HL-60/S4 (cell line): ENCODE measurements at regions not wholly inside any gene's neighbourhood (a gene's known extent, or its start where the extent isn't known, plus 50 kb on each side); places are given as distances from the start of the nearest gene placed in this dataset.

Source experiments
- in situ Hi-C: fragments of 300-500 bp; cut with MboI; formaldehyde crosslinking; loops from 2 replicates; pipeline ENCODE4 v1.14.3; 2022; ENCODE audit warnings: low sequenced_read_pairs

DNA sequence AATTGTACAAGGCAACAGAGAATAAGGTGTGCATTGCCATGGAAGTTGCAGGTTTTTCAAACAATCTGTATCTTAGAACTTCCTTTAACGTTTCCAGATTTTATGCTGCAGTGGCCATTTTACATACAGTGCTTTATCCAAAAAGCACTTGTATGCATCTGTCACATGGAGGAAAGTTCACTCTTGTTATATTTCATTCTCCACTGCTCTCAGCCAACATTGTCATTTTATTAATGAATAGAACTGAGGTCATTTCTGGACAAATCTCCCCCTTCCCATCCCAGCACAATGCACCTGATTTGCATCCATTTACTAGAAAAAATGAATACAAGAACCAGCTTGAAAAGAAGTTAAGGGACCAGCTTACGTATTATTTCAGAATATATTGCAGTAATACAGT is 342.0 kb downstream of the USP25 start:
- in situ Hi-C loops = no loop called here

DNA sequence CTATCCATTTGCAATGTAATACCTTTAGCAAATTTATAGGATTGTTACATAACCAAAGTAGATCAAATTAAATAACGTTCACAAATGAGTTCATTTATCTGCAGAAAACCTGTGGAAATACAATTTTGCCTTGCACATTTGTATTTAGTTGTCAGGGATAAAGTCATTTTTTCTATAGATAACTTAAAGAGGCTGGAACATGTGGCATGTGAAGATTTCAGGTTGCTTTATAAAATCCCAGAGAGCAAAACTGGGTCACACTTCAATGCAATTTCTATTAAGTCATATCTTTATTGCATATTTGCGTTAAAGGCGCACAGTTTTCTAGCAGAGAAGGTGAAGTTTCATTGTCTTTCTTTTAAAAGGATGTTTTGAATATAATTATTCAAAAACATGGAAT is 342.4 kb downstream of the USP25 start:
- in situ Hi-C loops = no loop called here

DNA sequence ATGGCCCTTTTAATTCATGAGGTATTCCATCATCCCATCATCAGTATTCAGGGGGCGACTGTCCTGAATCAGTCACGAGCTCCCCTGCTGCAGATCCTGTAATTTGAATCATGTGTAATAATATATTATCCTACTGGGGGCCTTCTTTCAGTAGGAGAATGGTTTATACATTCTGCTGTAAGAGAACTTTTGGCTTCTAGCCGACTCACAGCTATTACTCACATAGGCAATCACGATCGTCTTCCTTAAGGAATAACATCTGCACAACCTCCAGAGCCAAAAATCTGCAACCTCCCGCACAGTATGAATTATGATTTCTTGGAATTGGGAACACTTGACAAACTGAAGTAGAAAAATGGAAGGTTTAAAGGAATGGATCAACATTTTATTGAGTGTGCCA is 343.0 kb downstream of the USP25 start:
- in situ Hi-C loops = no loop called here

DNA sequence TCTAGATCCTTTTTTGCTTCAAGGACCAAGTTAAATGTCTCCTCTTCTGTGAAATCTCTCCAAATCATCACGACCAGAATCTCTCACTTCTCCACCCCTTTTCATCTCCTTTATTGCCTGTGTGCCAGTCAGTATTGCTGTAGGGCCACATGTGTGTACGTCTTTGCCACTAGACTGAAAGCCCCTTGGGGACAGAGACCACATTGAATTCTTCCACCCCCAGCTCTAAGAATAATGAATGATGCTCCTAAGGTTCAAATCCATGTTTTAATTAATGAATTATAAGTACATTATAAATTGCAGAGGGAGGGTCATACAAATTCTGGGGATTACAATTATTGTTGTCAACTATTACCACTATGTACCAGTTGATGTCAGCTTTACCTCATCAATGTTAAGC is 343.8 kb downstream of the USP25 start:
- in situ Hi-C loops = no loop called here

DNA sequence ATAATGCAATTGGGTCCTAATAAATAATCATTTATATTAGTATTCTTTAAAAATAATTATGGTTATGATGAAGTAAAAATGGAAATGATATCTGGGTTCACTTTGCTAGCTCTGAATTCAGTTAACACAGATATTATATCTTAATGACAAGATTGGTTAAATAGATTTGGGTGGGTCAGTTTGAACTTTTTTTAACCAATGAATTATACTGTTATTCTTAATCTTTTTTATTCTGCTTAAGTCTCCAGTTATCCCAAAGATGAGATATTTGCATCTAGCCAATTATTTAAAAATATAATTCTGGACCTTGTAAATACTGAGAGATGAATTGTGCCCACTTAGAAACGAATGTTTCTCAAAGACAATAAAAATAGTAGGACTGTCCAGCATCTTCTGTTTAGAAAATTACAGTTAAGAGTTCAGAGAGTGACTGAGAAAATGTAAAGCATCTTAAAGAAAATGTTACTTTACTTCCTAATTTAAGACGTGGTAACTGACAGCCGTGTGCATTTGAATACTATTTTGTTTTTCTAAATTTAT is 345.2 kb downstream of the USP25 start:
- in situ Hi-C loops = loop anchor here (25.0 kb wide), 1 partner anchor 262 kb away; no protein-coding TSS in a partner anchor

DNA sequence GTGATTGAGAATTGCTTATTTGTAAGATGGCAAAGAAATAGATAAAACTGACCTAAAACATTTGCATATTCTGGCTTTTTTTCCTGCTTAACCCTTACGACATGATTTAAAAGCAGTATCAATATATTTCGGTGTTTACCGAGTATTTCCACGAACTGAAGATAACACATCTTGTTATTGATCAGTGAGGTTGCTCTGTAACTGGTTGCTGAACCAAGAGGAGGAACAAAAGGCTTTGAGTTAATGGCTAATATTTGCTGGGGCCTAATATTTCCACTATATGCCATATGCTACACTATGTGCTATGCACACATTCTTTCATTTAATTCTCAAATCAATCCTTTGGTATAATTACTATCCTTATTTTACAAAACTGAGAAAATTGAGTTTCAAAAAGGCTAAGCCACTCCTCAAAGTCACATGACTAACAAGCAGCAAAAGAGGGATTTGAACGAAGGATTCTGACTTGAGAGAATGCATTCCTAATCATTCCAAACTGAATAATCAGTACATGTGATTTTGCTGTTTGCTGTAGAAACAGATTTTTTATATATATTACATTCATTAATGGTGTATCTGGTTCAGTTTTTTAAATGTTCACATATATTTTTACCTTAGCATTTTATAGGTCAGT is 346.0 kb downstream of the USP25 start:
- in situ Hi-C loops = loop anchor here (25.0 kb wide), 1 partner anchor 262 kb away; no protein-coding TSS in a partner anchor

DNA sequence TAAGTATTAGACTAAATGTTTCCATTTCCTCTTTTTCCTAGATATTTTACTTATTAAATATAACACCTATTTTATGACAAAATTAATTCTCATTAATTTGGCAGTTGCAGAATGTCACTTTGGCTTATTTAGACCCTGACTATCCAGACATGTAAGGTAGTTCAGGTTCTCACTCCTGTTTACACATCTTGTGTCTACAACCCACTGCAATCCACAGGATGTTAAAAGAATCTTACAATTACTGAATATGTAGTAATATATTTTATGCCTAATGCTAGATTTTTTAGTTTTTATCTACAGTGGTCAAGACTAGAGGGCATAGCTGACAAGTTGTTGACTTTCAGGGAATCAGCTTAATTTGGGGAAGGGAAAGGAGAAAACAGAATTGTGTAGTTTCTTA is 346.7 kb downstream of the USP25 start:
- in situ Hi-C loops = loop anchor here (25.0 kb wide), 1 partner anchor 261 kb away; no protein-coding TSS in a partner anchor

DNA sequence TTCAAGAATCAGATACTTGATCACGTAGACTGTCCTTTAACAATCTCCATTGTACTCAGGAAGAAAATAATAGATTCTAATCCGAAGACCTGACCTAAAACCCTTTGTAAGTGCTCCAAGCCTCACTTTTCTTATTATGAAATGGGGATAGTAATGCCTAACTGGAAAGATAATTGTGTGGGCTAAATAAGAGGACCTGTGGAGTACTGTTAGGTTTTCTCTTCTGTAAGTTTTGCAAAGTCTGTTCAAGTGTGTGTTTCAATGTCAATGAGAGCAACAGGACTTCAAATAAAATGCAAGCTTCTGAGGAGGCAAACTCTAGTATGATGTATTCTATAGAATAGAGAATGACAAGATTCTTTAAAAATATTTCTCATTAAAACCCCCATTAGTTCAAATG is 348.6 kb downstream of the USP25 start:
- in situ Hi-C loops = loop anchor here (25.0 kb wide), 1 partner anchor 259 kb away; no protein-coding TSS in a partner anchor

DNA sequence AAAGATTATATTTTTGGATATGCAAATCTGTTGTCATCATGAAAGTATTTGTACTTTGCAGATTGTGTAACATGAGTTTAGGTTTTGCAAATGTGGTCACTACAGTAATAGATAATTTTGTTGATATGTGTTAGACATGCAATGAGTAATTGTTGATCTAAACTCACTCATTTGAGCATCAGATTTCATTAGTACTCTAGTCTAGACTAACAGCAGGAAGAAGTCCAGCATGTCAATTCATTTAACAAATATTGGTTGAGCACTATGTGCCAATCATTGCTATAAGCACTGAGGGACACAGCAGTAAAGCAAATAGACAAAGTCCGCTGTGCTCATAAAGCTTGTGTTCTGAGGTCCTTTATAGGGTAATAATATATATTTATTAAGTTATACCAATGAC is 350.0 kb downstream of the USP25 start:
- in situ Hi-C loops = loop anchor here (25.0 kb wide), 1 partner anchor 257 kb away; no protein-coding TSS in a partner anchor

DNA sequence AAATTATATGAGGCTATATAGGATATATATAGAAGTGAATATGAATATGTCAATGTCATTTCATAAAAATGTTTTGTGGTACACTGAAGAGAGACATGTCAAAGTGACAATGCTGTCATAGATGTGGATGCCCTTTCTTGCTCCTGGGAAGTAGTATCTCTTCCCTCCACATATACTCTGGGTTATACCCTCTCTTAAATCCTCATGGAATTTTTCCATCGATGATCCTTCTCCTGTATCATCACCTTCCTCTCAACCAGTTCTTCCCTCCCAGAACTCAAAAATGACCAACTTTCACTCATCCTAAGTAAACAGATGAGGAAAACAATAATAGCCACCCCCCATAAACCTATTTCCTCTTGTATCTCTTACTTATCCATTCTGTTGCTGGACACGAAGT is 351.5 kb downstream of the USP25 start:
- in situ Hi-C loops = loop anchor here (25.0 kb wide), 1 partner anchor 256 kb away; no protein-coding TSS in a partner anchor

DNA sequence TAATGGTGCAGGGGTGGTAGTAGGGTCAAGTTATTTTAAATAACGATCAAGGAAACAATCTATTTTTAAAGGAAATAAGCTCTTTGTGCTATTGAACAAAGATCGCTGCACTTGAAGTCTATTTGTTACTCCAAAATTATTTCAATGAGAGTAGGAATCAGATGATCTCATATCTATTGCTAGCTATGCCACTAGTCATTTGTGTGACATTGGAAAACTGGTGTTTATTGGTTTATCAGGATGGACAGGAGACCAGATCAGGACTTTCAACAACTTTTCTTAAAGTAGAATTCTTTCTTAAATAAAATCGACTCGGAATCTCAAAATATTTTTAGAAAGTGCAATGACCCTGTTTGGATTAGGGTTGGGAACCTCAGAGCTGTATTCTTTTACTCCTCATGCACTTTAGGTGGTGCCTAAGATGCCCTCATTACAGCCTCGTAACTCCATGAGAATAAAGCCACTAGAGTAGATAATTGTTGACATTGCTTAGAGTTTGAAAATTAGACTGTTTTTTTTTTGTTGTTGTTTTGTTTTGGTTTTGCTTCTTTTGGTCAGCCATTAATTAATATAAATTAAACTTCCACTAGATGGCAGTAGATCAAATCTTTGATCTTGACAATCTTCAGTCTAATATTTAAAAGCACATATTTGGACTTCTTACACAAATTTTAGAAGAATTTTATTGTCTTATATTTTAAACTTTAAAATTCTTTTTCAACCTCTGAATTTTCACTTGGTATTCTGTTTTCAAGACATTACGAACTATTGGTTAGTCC is 352.4 kb downstream of the USP25 start:
- in situ Hi-C loops = loop anchor here (25.0 kb wide), 1 partner anchor 255 kb away; no protein-coding TSS in a partner anchor

DNA sequence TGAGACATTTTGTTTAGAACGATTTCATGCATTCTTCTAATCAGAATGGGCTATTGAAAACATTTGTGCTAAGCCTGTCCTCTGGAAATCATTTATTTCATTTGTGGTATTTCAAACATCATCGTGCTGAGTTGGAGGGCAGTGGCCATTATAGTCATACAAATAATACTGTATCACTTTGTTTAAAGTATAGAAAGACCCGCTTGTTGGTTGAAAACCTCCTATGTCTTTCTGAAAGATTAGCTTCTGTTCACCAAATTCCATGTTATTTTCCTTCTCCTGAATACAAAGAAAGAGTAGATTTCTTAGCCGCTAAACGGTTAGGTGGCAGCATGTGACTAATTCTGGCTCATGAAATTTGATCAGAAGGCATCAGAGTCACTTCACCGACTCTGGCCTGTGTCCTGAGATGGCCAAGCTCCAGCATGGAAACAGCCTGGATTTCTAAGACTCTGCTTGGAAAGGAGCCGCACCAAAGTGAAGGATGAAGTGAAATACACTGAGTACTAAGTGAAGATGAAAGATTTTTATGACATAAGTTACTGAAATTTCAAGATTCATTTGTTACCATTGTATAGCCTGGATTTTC is 355.1 kb downstream of the USP25 start:
- in situ Hi-C loops = loop anchor here (25.0 kb wide), 1 partner anchor 252 kb away; no protein-coding TSS in a partner anchor

DNA sequence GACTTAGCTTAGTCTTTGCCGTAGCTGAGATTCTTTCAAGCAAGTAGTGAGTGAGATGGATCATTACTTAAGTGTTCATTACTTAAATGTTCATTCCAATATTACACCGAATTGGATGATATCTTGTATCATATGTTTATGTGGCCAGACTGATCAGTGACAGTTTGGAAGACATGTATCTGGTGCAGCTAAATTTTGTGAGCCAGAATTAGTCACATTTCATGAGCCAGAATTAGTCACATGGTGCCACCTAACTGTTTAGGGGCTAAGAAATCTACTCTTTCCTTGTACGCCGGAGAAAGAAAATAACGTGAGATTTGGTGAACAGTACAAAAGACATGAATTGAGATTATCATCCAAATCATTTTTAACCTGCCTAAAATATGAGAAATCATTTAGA is 355.6 kb downstream of the USP25 start:
- in situ Hi-C loops = loop anchor here (25.0 kb wide), 1 partner anchor 252 kb away; no protein-coding TSS in a partner anchor

DNA sequence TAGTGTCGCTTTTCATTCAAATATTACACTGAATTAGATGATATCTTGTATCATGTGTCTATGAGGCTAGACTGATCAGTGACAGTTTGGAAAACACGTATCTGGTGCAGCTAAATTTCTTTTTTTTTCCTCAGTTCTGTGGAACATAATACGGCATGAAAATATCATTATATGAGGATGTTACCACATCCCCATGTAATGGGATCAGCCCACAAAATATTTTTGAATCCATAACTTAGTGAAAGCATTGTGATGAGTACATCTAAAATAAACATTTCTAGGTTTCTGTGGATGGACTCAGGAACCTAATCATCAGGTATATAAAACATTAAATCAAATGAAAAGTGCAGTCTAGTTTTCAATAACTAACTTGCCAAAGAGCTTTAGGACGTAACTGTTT is 356.3 kb downstream of the USP25 start:
- in situ Hi-C loops = loop anchor here (25.0 kb wide), 1 partner anchor 251 kb away; no protein-coding TSS in a partner anchor

DNA sequence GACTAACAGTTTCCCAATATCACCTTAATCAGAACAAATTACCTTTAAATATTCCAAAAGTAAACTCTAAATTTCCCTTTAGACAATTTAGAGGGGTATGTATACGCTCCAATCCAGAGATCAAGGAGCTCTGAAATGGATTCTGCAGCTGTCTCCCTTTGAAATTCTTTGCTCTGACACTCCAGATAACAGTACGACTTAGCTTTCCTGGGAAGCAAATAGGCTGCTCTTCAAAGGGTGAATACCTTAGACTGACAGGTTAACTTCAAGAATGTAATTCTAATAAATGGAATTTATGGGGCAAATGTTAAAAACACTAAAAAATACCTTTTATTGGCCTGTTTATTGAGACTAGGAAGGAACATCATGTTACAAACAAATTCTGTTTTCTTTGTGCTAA is 357.2 kb downstream of the USP25 start:
- in situ Hi-C loops = loop anchor here (25.0 kb wide), 1 partner anchor 250 kb away; no protein-coding TSS in a partner anchor

DNA sequence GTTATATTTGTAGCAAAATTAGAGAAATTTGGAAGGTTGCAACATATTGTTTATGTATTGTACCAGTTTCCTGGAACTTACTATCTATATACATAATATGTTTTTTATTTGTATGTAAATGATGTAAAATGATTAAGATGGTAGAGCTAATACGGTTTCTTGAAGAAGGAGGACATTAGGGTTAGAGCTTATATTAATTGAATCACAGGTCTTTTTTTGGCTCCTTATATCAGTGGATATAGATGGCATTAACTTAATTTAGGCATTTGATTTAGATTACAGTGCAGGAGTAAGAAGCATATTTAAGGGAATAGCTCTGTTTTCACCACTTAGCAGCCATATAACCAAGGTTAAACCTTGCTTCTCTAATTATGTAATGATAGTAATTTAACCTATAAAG is 357.7 kb downstream of the USP25 start:
- in situ Hi-C loops = loop anchor here (25.0 kb wide), 1 partner anchor 250 kb away; no protein-coding TSS in a partner anchor

DNA sequence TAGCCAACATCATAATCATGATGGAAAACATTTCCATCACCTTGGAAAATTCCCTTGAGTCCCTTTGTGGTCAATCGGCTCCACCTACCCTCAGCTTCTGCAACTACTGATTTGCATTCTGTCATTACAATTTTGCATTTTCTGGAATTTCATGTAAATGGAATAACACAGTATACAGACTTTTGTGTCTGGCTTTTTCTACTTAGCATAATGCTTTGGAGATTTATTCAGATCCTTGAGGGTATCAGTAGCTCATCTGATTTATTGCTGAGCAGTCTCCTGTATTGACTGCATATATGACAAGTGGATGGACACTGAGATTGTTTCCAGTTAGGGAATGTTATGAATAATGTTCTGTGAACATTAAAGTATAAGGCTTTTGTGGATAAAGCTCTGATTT is 358.3 kb downstream of the USP25 start:
- in situ Hi-C loops = loop anchor here (25.0 kb wide), 1 partner anchor 249 kb away; no protein-coding TSS in a partner anchor

DNA sequence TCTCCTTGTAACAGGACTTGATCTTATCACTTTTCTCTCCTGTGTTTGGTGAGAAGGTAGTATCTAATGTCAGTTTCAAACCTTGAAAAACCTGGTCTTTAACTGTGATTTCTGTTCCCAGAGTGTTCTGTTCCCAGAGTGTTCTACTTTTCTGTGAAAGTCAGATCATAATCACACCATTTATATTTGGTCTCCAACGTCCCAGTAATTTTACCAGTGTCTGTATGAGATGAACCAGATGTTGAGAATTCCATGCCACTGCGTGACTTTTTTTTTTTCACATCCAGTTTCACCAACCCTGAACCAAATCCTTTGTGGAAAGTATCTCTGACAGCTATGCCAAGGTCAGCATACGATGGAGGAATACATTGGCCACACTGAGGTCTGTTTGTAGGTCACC is 365.2 kb downstream of the USP25 start:
- in situ Hi-C loops = loop anchor here (25.0 kb wide), 1 partner anchor 242 kb away; no protein-coding TSS in a partner anchor

DNA sequence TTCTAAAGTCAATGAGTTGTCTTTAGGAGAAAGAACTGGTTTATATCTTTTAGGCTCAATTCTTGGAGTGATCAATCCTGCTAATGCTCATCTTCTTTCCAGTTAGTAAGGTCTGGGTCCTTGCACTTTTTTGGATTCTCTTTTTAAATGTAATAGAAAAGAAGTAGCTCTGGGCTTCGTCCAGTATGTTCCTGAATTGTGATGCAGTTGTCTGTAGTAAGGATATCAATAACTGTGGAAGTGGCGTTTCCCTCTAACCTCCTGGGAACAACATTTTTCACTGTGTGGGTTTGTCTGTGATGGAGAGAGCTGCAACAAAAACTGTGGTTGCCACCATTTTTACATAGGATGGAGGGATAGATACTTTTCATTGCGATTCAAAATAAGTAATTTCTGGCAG is 367.2 kb downstream of the USP25 start:
- in situ Hi-C loops = loop anchor here (25.0 kb wide), 1 partner anchor 240 kb away; no protein-coding TSS in a partner anchor

DNA sequence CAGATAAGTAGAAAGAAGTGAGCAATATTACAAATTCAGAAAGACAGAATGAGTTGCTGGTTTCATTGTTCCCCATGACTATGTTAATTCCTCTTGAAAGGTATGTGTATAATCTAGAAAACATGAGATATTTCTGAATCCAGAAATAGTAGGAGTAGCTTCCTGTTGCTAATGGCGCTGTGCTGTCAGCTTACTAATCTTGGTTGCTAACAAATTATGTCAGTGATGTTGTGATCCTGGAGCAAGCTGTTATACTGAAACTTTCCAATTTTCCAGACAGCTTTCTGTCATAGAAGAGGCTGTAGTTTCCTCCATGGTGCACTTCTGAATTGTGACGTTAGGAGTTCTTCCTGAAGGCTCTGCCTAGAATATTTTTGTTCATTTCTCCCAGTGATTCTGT is 372.3 kb downstream of the USP25 start:
- in situ Hi-C loops = no loop called here

DNA sequence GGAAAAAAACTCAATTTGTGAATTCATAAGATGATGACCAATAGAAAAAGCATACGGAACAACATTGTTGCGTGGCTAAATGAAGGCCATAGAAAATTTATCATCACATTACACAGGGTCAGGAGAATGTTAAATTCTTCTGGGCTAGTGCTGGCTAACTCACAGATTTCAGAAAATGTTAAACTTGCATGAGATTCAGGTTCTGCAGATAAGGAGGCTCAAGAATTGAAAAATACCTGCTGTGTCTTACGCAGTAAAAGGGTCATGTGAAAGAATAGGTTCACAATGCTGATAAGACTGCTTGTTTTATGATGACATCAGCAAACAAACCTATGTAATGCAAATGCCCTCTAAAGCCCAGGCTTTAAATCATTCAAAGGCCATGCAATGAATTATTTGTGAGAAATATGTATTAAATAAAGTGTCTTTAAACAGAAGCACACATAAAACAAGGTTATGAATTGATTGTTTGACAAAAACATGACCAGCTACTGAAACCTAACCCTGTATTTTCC is 378.8 kb downstream of the USP25 start:
- in situ Hi-C loops = no loop called here
